ENCODE measurements at regions not wholly inside any gene's neighbourhood (a gene's known extent, or its start where the extent isn't known, plus 50 kb on each side); places are given as distances from the start of the nearest gene placed in this dataset.

- TF ChIP-seq POLR2A (IDR thresholded peaks at IDR 0.05) (no peak), CTCF (IDR thresholded peaks at IDR 0.05) (no peak)
- intact Hi-C loops (cut with DNase I), result no loop called here
- 81 to 91% (median 84%) methylated on average over 2 to 4 of the region's 4 CpGs for WGBS, 4 donors
- Histone ChIP-seq H3K27ac (no peak overlapping the region), H3K36me3 (replicated peaks in 1 of 2) (no peaks in the 10 kb centered on the region), H3K4me3 (no peak overlapping the region), H3K9me3 (replicated peaks in 1 of 3) (no peaks in the 10 kb centered on the region), H3K4me1 (replicated peaks in 1 of 2) (no peaks in the 10 kb centered on the region), H3K27me3 (no peaks in the 10 kb centered on the region)
- DNase-seq, result no peak
Measured at GRCh38 chr14:48417715-48418500, 742.5 kb upstream of the MDGA2 start.

- 57 to 85% (median 70%) methylated on average over 1 of the region's 1 CpG for WGBS, 4 donors
- intact Hi-C loops (cut with DNase I), result no loop called here
- H3K9me3 ChIP-seq (replicated peaks in 1 of 3), result peaks cover 0 to 5% (median 0%) of the 10 kb centered on the region in 3 donors
- H3K27me3 ChIP-seq, result no peaks in the 10 kb centered on the region
- no peak overlapping the region for H3K27ac ChIP-seq
- DNase-seq, result no peak
- H3K36me3 ChIP-seq (replicated peaks in 1 of 2), result no peaks in the 10 kb centered on the region
- no peaks in the 10 kb centered on the region for H3K4me1 ChIP-seq (replicated peaks in 1 of 2)
- TF ChIP-seq POLR2A (IDR thresholded peaks at IDR 0.05) (no peak), CTCF (IDR thresholded peaks at IDR 0.05) (no peak)
- H3K4me3 ChIP-seq, result no peak overlapping the region
Measured at GRCh38 chr14:48401321-48401720, 725.9 kb upstream of the MDGA2 start.

DNA sequence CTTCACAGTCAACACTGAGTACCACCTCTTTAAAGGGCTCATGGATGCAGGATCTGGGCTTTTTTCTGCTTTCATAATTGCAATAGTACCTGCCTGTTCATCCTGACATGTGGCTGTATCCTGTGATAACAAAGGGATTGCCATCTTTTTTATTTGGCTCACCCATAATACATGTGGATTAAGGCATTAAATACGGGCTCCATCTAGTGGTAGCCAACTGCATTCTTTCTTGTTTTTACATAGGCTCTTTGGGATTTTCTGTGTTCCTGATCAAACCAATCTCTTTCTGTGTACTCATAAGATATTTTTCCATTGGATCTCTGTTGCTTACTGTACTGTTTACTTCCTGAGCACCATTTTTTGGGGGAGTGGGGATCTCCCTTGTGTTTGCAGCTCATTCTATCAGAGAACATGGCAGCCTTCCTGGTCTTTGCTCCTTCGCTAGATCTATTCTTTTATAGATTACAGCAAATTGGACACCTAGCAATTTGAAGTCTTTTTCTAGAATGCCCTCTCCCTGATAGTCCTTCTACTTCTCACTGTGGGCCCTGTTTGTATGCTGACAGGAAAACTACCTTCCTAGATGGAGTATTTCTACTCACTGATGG, 723.4 kb upstream of the MDGA2 start:
- intact Hi-C loops (cut with DNase I), result loop anchor here in 1 of 2 donors (5.0 kb wide), 1 partner anchor 481 kb away; no protein-coding TSS in a partner anchor
- peaks cover 0 to 5% (median 0%) of the 10 kb centered on the region in 3 donors for H3K9me3 ChIP-seq (replicated peaks in 1 of 3)
- no peak overlapping the region for H3K27ac ChIP-seq
- peak; percentile 65 to 76 (median 70) for TF ChIP-seq CTCF (IDR thresholded peaks at IDR 0.05)
- TF ChIP-seq POLR2A (IDR thresholded peaks at IDR 0.05), result no peak
- DNase-seq, result peak in 3 of 7 donors; percentile 15 to 48 (median 36)
- H3K4me1 ChIP-seq (replicated peaks in 1 of 2), result no peaks in the 10 kb centered on the region
- no peak overlapping the region for H3K4me3 ChIP-seq
- WGBS, 4 donors, result 46 to 55% (median 48%) methylated on average over 2 of the region's 2 CpGs
- H3K36me3 ChIP-seq (replicated peaks in 1 of 2), result no peaks in the 10 kb centered on the region
- H3K27me3 ChIP-seq, result no peaks in the 10 kb centered on the region

DNA sequence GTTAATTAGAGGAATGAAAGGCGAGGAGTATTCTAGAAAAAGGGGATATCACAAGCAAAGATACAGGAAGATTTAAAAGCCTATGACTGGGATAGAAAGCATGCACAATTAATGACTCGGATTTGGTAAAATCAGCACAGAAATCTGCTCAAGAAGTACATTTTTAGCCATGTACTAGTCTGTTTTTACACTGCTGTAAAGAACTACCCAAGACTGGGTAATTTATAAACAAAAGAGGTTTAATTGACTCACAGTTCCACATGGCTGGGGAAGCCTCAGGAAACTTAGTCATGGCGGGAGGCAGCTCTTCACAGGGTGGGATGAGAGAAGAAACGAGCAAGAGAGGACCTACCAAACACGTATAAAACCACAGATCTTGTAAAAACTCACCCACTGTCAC, 716.3 kb upstream of the MDGA2 start:
- no peak for DNase-seq
- intact Hi-C loops (cut with DNase I), result no loop called here
- no peaks in the 10 kb centered on the region for H3K36me3 ChIP-seq (replicated peaks in 1 of 2)
- H3K27me3 ChIP-seq, result no peaks in the 10 kb centered on the region
- no peak for TF ChIP-seq CTCF (IDR thresholded peaks at IDR 0.05)
- no peak for TF ChIP-seq POLR2A (IDR thresholded peaks at IDR 0.05)
- no peak overlapping the region for H3K4me3 ChIP-seq
- H3K9me3 ChIP-seq (replicated peaks in 1 of 3), result no peaks in the 10 kb centered on the region
- no peaks in the 10 kb centered on the region for H3K4me1 ChIP-seq (replicated peaks in 1 of 2)
- WGBS, 4 donors, result 66 to 83% (median 73%) methylated on average over 5 of the region's 5 CpGs
- H3K27ac ChIP-seq, result no peak overlapping the region

All from adrenal gland (tissue), 9 donors.